SK-N-SH (cell line): ENCODE measurements at regions not wholly inside any gene's neighbourhood (a gene's known extent, or its start where the extent isn't known, plus 50 kb on each side); places are given as distances from the start of the nearest gene placed in this dataset.
A peak's percentile ranks its signal among the peaks of the same experiment; 100 is the strongest.

Source experiments
- CTCF ChIA-PET: fragments of 300-600, 350-600 bp; formaldehyde crosslinking; extraction: SDS; loops from one replicate; lab custom pipeline; 2021; lab: Yijun Ruan, JAX
- POLR2A ChIA-PET: fragments of 350-600 bp; sonication (Branson Sonifier 250); formaldehyde crosslinking; extraction: SDS; loops from one replicate; lab custom pipeline; 2020; ENCODE audit warnings: antibody characterized with exemption, inconsistent platforms; lab: Yijun Ruan, JAX
- DNase-seq: peaks from one replicate; pipeline ENCODE4 v3.0.0; 2012
- H2AFZ ChIP-seq: fragments of 200-600 bp; sonication (generic); 2 replicates; pipeline ENCODE4 v1.8.1; 2016; ENCODE audit warnings: antibody characterized with exemption, mild to moderate bottlenecking, low read depth
- H3F3A ChIP-seq: fragments of 200-600 bp; sonication (generic); replicated peaks from 2 replicates; pipeline ENCODE3; 2016; ENCODE audit warnings: antibody characterized with exemption, mild to moderate bottlenecking; ENCODE audit not compliant: insufficient read depth
- H3K27ac ChIP-seq, 2 experiments: fragments of 200-500 bp in 1 of 2; fragments of 200-600 bp in 1 of 2; sonication (Bioruptor generic) in 1 of 2; sonication (generic), shearing (Covaris generic) in 1 of 2; 2 replicates each; pipeline versions ENCODE4 v1.5.1 to v1.6.1; 2014 to 2016; ENCODE audit warnings: low read depth in 2 of 2, inconsistent platforms in 1 of 2, low read length in 1 of 2, mild to moderate bottlenecking in 1 of 2, mixed read lengths in 1 of 2
- H3K27me3 ChIP-seq: fragments of 200-600 bp; sonication (generic), shearing (Covaris generic); 2 replicates; pipeline ENCODE4 v1.6.1; 2016; ENCODE audit warnings: mixed run types; ENCODE audit not compliant: insufficient read depth
- H3K36me3 ChIP-seq, 2 experiments: fragments of 200-500 bp in 1 of 2; fragments of 200-600 bp in 1 of 2; sonication (Bioruptor generic) in 1 of 2; sonication (generic) in 1 of 2; replicated peaks in 1 of 2; 2 replicates each; pipeline versions ENCODE3 to v1.5.1; 2014 to 2016; ENCODE audit warnings: low read length in 1 of 2, mild to moderate bottlenecking in 1 of 2; ENCODE audit not compliant: insufficient read depth in 2 of 2, control insufficient read depth in 1 of 2
- H3K4me1 ChIP-seq, 2 experiments: fragments of 200-500 bp in 1 of 2; fragments of 200-600 bp in 1 of 2; sonication (Bioruptor generic) in 1 of 2; sonication (generic), shearing (Covaris generic) in 1 of 2; 2 replicates each; pipeline versions ENCODE4 v1.5.1 to v1.6.1; 2014 to 2016; ENCODE audit warnings: low read depth in 1 of 2, low read length in 1 of 2, mixed run types in 1 of 2; ENCODE audit not compliant: insufficient read depth in 2 of 2, control insufficient read depth in 1 of 2
- H3K4me2 ChIP-seq: fragments of 200-600 bp; sonication (generic), shearing (Covaris generic); 2 replicates; pipeline ENCODE4 v1.6.1; 2017; ENCODE audit warnings: mixed run types
- H3K4me3 ChIP-seq, 2 experiments: fragments of 200-500 bp in 1 of 2; fragments of 200-600 bp in 1 of 2; sonication (Bioruptor generic) in 1 of 2; sonication (generic), shearing (Covaris generic) in 1 of 2; 2 replicates each; pipeline versions ENCODE4 v1.5.1 to v1.8.1; 2014 to 2016; ENCODE audit warnings: low read depth in 2 of 2, inconsistent platforms in 1 of 2, low read length in 1 of 2, mild to moderate bottlenecking in 1 of 2, mixed read lengths in 1 of 2, moderate library complexity in 1 of 2
- H3K79me2 ChIP-seq: fragments of 200-600 bp; sonication (generic); 2 replicates; pipeline ENCODE4 v1.8.1; 2017; ENCODE audit warnings: mild to moderate bottlenecking; ENCODE audit not compliant: insufficient read depth
- H3K9ac ChIP-seq: fragments of 200-600 bp; sonication (generic); 2 replicates; pipeline ENCODE4 v1.6.1; 2017; ENCODE audit warnings: mixed run types
- H3K9me2 ChIP-seq: fragments of 200-600 bp; sonication (generic); 2 replicates; pipeline ENCODE4 v1.6.1; 2017; ENCODE audit warnings: mixed run types
- H3K9me3 ChIP-seq: fragments of 200-600 bp; sonication (generic); 2 replicates; pipeline ENCODE4 v1.6.1; 2017; ENCODE audit warnings: mixed run types, mild to moderate bottlenecking, moderate library complexity
- H4K20me1 ChIP-seq: fragments of 200-600 bp; sonication (generic); 2 replicates; pipeline ENCODE4 v1.6.1; 2017; ENCODE audit warnings: mild to moderate bottlenecking, mixed run types; ENCODE audit not compliant: insufficient read depth
- ELF1 ChIP-seq: IDR thresholded peaks from 2 replicates; pipeline ENCODE4 v1.4.0; 2012
- GATA2 ChIP-seq: sonication (generic); formaldehyde crosslinking; IDR thresholded peaks from 2 replicates; pipeline ENCODE4 v1.5.0; 2020; ENCODE audit warnings: mild to moderate bottlenecking, missing genetic modification reagents
- REST ChIP-seq: IDR thresholded peaks from 2 replicates; pipeline ENCODE4 v1.6.1; 2012; ENCODE audit warnings: mild to moderate bottlenecking, low read depth, low read length, moderate library complexity
- WGBS: methylation state at CpG from one replicate; pipeline ENCODE4 v1.1.6; 2017; ENCODE audit warnings: low lambda C conversion rate; 5-methylcytosine and 5-hydroxymethylcytosine counted together

DNA sequence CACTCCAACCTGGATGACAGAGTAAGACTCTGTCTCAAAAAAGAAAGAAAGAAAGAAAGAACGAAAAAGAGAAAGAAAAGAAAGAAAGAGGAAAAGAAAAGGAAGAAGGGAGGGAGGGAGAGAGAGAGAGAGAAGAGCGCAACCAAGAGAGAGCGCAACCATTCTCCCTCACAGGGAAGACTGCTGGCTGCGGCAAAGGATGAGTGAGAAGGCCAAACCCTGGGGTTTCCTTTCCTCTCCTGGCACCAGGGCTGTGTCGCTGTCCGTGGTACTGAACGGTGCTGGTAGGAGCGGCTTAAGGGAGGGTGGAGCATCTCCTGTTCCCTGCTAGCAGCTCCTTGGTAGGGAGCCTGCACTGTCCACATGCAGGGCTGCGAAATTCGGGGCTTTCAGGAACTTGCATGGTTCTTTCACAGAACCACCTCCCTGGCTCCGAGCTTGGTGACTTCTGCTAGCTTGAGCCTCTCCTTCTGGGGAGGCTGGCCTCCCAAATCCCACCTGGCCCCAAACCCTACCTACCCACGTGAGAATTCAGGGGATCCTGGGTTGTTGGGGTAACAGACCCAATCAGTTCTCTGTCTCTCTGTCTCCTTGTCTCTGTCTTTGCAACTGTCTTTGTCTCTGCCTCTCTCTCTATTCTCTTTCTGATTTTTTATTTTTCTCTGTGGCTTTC lies 51.1 kb upstream of the ZNRF4 start:
- Histone ChIP-seq H3K79me2 (no peaks in the 10 kb centered on the region), H3K4me1 (no peaks in the 10 kb centered on the region), H3K9me3 (no peaks in the 10 kb centered on the region), H2AFZ (no peak overlapping the region), H3K9me2 (no peaks in the 10 kb centered on the region), H3K36me3 (no peaks in the 10 kb centered on the region), H3K9ac (no peak overlapping the region), H3K27ac (no peak overlapping the region), H3K4me2 (no peak overlapping the region), H4K20me1 (no peaks in the 10 kb centered on the region), H3K27me3 (no peaks in the 10 kb centered on the region)
- CTCF ChIA-PET: interaction anchor here (1.3 kb wide), 1 partner anchor 11 kb away, joined by 3 read pairs; no protein-coding TSS in a partner anchor
- POLR2A ChIA-PET: no interaction called here
- WGBS: 59% methylated on average over 8 of the region's 12 CpGs
- TF ChIP-seq GATA2 (no peak), ELF1 (no peak), REST (peak; percentile 100)
- TF ChIP-seq, all 33 proteins: peak for 1
- H3K4me3 ChIP-seq: no peak overlapping the region
- H3F3A ChIP-seq: no peaks in the 10 kb centered on the region
- DNase-seq: no peak
